ENCODE measurements at regions not wholly inside any gene's neighbourhood (a gene's known extent, or its start where the extent isn't known, plus 50 kb on each side); places are given as distances from the start of the nearest gene placed in this dataset.

- no peak for DNase-seq (ENCODE audit: low read depth)
- no peak overlapping the region for H3K4me3 ChIP-seq (ENCODE audit: control insufficient read depth, low read depth, low read length)
- no peak for TF ChIP-seq CTCF (conservative IDR thresholded peaks at IDR 0.05; ENCODE audit: control insufficient read depth, insufficient read depth, low read depth, low read length)
Observed at GRCh38 chr22:22976033-22976922, 88.7 kb downstream of the IGLL5 start.

DNA sequence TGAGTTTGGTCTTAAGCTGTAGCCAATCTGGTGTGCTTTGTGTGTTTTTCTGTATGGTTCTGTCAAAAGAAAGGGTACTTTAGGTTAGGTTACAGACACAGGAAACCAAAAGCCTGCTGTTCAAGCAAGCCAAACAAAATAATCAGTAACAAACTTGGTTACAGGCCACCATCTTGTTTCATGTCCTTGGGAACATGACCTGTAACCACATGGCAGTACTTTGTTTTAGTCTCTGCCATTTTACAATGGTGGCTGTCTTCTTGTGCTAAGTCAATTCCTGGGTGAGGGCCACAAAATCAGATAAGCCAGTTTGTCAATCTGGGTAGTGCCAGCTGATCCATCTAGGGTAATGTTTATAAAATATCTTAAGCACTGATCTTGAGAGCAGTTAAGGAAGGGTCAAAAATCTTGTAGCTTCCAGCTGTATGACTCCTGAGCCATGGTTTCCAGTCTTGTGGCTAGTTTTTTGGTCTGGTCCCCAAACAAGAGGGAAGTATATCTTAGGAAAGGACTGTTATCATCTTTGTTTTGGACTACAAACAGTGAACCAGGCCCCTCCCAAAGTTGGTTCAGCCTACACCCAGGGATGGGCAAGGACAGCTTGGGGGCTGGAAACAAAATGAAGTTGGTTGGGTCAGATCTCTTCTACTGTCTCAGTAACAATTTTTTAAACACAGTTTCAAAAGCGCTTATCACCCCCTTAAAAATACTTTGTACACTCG, 90.0 kb downstream of the IGLL5 start:
- no peak for TF ChIP-seq CTCF (conservative IDR thresholded peaks at IDR 0.05; ENCODE audit: control insufficient read depth, insufficient read depth, low read depth, low read length)
- no peak for DNase-seq (ENCODE audit: low read depth)
- H3K4me3 ChIP-seq (ENCODE audit: control insufficient read depth, low read depth, low read length): no peak overlapping the region

DNA sequence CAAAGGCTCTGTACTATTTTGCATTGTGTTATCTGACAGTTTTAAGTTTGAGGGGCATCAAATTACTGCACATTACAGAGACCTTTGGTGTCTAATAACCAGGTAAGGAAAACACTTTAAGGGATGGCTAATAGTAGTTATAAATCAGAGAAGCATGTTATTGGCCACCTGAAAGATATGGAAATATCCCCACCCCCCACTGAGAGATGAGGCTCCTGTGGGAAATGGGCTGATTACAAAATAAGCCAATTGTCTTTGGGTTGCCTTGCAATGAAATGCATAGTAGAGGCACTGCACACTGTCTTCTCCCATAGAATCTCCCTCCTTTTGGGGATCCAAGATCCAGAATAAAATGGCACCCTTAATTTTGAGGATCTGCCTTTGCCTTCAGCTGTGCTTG, 91.0 kb downstream of the IGLL5 start:
- H3K4me3 ChIP-seq (ENCODE audit: control insufficient read depth, low read depth, low read length): no peak overlapping the region
- DNase-seq (ENCODE audit: low read depth): no peak
- no peak for TF ChIP-seq CTCF (conservative IDR thresholded peaks at IDR 0.05; ENCODE audit: control insufficient read depth, insufficient read depth, low read depth, low read length)

DNA sequence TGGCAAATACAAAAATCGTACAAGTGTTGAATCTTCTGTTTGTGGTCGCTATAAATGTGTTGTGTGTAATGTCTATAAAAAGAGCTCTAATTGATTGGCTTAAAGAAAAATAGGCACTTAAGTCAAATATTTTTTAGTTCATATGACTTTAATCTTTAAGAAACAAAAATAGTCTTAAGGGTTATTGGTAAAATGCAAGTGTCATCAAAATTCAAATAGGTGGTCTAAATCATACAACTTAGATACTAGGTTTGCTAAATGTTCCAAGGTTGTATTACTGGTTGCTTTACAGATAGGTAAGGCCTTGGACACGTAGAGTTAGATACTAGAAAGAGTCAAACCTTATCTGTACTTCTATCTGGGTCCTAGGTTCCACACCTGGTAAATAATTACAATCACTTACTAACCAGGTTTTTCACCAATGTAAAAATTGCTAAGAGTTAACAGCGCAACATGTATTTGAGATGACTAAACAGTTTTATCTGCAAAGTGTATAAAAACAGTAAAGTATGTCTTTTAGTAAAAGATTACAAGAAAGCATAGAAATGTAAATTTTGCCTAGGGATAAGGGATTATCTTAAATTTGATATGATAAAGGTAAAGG, 91.1 kb upstream of the GNAZ start:
- DNase-seq (ENCODE audit: low read depth): no peak
- no peak overlapping the region for H3K4me3 ChIP-seq (ENCODE audit: control insufficient read depth, low read depth, low read length)
- no peak for TF ChIP-seq CTCF (conservative IDR thresholded peaks at IDR 0.05; ENCODE audit: control insufficient read depth, insufficient read depth, low read depth, low read length)

GRCh38 chr22:22979954-22980353, 90.4 kb upstream of the GNAZ start:
- DNase-seq (ENCODE audit: low read depth): no peak
- TF ChIP-seq CTCF (conservative IDR thresholded peaks at IDR 0.05; ENCODE audit: control insufficient read depth, insufficient read depth, low read depth, low read length): no peak
- no peak overlapping the region for H3K4me3 ChIP-seq (ENCODE audit: control insufficient read depth, low read depth, low read length)

- no peak for DNase-seq (ENCODE audit: low read depth)
- no peak overlapping the region for H3K4me3 ChIP-seq (ENCODE audit: control insufficient read depth, low read depth, low read length)
- TF ChIP-seq CTCF (conservative IDR thresholded peaks at IDR 0.05; ENCODE audit: control insufficient read depth, insufficient read depth, low read depth, low read length): no peak
Observed at GRCh38 chr22:22981670-22982571, 88.4 kb upstream of the GNAZ start.
